GM18861 (cell line): ENCODE measurements at regions not wholly inside any gene's neighbourhood (a gene's known extent, or its start where the extent isn't known, plus 50 kb on each side); places are given as distances from the start of the nearest gene placed in this dataset.
"Not testable (repeated sequence)": the region's sequence is repeated elsewhere in the genome, so short reads cannot be mapped to it uniquely, and the experiment has no call there.

ENCODE experiments used
- ATAC-seq: cut with Tn5 transposase; IDR thresholded peaks from one replicate; pipeline ENCODE4 v1.9.1; 2021; ENCODE audit not compliant: unreplicated experiment

DNA sequence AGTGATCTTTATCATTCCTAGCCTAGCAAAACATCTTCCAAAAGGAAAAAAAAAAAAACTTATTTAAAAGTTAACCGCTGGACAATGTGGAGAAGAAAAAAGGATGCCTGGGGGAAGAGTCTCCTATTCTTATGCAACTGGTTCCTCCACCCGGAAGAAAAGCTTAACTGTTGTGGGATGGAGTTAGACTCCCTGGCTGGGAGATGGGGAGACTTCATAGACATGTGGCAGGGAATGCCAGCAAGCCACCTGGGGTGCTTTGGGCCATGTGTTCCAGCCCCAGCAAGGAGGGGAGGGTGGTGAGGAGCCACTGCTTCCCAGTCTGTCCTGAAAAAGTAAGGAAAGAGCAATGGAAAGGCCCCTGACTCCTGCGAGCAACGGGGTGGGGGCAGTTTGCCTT is 119.4 kb upstream of the SPIN4 start:
- no peak for ATAC-seq

DNA sequence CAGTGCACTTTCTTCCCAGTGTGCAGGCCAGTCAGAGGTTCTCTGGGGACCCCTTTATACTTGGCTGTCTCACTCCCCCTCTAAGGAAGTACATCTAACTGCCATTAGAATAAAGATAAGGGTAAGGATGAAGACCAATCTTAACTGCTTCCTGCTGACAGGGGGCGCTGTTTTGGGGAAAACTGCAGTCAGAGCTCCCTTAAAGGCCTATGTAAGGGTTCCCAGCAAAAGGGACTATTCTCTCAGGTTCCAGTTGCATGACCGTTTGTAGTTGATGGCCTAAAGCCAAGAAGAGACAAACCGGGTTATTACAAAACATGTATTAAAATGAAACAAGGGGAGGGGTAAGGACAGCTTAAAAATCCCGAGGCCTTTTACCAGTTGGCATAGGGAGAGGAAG is 115.6 kb upstream of the SPIN4 start:
- no peak for ATAC-seq

DNA sequence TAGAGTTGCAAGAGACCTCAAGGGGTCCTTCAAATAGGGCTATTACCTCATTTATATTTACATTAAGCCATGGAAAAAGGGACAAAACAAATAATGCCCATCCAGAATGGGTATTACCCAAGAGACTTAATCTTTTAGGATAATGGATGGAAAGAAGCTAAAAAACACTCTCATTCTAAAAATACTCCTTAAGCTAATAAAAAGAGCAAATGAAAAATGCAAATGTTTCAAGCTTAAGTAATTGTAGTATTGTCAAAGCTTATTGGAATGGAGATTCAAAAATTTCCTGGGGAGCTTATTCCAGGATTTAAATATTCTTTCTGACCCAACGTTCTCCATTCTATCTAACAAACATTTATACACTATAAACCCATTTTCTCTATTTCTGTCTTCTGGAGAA is 107.8 kb upstream of the SPIN4 start:
- ATAC-seq, result no peak

DNA sequence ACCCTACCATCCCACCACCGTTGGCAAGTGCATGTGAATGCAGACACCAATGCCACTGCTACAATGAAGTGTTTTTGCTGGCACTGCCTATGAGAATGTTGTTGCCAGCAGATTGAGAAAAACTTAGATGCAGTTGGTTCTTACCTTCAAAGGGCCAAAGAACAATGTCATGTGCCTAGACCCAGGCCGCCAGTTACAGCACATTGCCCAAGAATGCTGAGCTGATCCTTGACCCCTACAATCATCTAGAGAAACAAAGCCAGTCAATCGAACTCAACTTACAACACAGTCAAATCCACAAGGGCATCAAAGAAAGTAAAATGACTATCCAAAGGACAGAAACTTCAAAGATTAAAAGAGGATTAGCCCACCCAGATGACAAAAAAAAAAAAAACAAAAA is 102.4 kb upstream of the SPIN4 start:
- no peak for ATAC-seq

DNA sequence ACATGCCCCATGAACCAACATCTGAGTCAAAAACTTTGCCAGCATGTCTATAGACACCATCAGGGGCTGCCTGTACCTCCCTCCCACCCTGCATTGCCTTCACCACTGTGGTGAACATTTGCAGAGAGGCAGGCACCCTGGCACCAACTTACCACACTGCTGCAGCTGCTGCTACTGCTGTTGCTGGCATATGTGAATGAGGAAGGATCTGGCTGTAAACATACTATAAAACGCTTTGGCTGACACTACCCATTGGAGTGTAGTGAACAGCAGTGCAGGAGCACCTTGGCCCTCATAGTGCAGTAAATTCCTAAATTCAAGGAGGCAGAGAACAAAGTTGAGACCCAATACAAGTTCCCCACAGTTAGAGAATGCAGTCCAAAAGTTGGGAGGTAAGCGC is 90.6 kb upstream of the SPIN4 start:
- ATAC-seq, result no peak

DNA sequence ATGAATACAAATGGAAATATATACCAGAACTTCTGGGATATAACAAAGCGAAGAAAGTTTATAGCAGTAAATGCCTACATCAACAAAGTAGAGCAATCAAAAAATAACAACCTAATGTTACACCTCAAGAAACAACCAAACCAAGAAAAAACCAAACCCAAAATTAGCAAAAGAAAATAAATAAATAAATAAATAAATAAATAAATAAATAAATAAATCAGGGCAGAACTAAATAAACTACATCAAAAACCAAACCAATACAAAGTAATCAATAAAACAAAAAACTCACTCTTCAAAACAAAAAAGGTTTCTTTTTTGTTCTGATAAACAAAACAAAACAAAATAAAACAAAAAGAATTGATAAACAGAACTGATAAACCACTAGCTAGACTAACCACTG is 88.4 kb upstream of the SPIN4 start:
- no peak for ATAC-seq

DNA sequence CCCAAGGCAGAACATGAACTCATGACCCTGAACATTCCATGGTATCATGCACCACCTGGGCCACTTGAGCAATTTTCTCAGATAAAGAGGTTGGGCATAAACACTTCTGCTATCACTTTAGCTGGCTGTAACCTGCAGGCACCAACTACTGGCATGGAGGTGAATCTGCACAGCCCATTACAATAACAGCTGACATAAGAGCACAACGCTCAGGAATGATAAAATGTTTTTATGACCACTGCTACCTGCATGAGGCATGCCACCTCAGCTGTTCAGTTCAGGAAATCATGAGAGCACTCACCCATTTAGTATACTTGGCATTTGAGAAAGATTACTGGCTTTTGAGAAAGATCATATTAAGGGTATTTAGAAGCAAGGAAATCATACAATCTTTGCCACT is 85.7 kb upstream of the SPIN4 start:
- ATAC-seq, result no peak

DNA sequence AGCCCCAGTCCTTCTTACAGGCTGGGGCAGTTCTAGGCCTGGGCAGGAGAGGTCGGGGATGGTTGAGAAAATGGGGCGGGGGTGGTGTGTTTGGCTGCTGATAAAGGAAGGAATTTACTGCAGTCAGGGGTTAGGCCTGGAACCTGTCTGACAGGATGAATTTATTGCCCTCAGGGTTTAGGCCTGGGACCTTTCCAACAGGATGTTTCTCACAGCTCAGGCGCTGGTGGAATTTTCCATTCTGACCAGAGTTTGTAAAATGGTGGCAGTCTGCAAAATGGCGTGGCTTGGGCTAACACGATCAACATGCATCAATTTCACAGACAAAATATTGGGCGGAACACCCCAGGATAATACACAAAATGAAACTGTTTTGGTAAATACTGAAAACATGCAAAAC is 83.5 kb upstream of the SPIN4 start:
- ATAC-seq, result no peak

DNA sequence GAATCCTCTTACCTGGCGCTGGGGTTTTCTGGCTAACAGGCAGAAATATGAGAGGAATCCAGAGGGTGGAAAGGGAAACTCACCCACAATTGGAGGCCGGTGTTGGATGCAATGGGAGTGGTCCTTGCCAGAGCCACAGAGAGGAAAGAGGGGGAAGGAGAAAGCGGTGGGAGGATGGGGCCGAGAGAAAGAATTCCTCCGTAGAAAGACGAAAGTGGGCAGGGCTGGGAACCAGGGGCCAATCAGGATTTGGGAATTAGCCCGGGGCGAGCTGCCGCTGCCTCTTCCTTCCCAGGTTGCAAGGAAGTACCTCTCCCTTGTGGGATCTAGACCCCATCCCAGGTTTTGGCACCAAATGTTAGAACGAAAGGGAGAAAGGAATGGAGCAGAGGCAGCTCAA is 83.1 kb upstream of the SPIN4 start:
- no peak for ATAC-seq

DNA sequence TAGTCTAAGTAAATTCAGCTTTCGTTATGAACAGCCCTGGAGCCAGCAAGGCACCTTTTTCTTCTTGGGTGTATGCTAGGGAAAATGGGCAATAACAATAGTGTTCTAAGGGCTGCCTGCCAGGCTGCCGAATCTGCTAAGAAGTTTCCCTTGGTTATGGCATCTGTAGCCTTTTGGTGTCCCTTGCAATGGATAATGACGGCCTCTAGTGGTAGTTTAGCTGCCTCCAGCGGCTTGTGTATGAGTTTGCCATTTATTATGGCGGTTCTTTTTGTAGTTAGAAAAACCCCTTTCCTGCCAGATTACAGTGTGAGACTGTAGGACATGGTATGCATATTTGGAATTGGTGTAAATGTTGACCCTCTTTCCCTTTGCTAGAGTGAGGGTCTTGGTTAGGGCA is 78.9 kb upstream of the SPIN4 start:
- no peak for ATAC-seq

DNA sequence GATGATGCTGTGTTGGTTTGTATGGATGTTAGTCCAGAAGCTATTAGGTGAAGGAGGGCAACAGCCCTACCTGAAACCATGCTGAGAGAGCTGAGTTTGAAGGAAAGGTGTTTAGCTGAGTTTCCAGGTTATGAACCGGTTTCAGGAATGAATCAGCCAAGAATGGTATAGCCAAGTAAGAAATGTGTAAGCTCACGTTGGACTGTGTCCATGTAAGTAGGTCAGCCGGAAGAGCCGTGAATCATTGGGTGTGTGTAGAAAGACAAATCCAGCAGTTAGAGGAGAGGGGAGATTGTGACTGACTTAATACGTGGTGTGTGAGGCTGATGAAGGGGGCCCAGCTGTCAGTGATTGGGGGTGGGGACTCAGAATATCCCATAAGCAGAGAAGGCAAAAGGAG is 77.2 kb upstream of the SPIN4 start:
- ATAC-seq, result no peak

DNA sequence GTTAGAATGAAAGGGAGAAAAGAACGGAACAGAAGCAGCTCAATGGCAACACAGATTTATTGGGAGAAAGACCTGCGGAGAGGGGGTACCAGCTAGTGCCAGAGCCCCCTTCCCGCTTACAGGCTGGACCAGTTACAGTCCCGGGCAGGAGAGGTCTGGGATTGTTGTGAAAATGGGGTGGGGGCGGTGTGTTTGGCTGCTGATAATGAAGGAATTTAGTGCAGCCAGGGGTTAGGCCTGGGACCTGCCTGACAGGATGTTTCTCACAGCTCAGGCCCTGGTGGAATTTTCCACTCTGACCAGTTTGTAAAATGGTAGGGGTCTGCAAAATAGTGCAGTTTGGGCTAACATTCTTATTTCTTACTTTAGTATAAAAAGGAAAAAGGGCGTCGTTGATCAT is 75.4 kb upstream of the SPIN4 start:
- ATAC-seq, result no peak

DNA sequence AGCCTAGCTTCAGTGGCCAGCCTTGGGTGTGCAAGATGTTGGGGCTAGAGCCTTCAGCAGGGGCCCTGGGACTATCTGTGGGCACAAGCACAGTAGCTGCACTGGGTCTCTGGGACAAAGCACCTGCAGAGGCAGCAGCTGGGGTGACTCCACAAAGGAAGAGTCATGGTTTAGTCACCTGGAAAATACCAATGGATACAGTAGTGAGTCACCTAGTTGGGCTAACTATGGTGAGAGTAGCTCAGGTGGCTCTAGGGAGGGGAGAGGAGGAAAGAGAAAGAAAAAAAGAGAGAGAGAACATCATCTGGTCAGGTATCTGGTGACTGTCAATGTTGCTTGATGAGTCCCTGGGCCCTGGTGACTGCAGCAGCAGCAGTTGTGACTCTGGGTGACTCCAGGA is 72.9 kb upstream of the SPIN4 start:
- no peak for ATAC-seq

DNA sequence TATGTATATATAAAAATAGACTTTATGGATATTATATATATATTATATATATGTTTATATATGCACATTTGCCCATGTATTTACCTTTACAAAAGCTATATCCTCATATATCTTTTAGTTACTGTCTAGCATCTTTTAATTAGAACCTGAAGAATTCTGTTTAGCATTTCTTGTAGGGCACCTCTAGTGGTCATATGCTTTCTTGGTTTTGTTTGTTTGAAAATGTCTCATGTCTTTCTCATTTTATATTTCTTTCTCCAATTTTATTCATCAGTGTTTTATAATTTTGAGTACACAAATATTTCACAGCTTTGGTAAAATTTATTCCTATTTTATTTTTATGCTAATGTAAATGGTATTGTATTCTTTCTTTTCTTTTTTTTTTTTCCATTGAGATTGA is 70.3 kb upstream of the SPIN4 start:
- no peak for ATAC-seq

DNA sequence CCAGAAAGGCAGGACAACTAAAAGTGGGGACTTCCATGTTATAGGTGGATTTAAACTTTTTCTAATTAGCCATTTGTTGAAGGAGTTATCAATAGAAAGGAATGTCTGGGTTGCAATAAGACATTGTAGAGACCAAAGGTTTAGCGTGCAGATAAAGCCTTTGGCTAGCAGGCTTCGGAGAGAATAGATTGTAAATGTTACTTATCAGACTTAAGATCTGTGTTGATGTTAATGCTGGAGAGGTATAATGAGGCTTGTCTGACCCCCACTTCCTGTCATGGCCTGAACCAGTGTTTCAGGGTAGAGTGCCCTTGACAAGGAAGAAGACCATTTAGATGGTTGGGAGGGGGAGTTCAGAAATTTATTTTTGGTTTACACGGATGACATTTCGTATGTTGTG is 67.1 kb upstream of the SPIN4 start:
- no peak for ATAC-seq

DNA sequence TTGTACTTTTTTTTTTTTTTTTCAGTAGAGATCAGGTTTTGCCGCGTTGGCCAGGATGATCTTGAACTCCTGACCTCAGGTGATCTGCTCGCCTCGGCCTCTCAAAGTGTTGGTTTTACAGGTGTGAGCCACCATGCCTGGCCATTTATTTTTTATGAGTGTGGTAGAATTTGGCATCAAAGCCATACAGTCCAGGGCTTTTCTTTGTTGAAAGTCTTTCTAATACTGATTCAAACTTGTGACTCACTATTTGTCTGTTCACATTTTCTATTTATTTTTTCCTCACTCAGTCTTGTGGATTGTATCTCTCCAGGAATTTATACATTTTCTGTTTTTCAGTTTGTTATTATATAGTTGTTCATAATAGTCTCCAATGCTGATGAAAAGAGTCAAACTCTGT is 66.5 kb upstream of the SPIN4 start:
- no peak for ATAC-seq

DNA sequence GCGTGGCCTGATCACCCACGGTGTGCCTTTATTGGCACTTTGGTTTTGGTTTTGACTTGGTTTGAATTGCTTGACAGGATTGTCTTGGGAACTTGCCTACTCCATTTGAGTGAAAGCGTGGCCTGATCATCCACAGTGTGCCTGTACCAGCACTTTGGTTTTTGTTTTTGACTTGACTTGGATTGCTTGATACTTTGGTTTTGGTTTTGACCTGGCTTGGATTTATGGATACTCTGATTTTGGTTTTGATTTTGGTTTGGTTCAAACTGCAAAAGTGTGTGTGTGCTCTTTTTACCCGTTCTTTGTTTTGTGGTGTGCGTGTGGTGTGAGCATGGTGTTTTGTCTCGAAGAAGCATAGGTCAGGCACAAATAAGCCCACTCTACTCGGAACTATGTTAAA is 58.8 kb upstream of the SPIN4 start:
- not testable (repeated sequence) for ATAC-seq

DNA sequence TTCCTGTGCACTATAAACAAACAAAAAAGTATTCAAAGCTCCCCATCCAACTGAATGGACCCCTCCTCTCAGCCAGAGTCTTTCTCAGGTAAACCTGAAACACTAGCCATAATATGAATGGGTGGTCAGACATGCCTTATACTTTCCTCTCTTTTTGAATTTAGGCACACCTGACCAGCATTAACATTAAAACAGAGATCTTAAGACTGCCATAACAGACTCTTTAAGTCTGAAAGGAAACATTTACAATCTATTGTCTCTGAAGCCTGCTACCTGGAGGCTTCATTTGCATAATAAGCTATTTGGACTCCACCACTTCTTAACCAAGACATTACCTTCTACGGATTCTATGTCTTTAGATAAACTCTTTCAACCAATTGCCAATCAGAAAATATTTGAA is 56.9 kb upstream of the SPIN4 start:
- ATAC-seq, result no peak

DNA sequence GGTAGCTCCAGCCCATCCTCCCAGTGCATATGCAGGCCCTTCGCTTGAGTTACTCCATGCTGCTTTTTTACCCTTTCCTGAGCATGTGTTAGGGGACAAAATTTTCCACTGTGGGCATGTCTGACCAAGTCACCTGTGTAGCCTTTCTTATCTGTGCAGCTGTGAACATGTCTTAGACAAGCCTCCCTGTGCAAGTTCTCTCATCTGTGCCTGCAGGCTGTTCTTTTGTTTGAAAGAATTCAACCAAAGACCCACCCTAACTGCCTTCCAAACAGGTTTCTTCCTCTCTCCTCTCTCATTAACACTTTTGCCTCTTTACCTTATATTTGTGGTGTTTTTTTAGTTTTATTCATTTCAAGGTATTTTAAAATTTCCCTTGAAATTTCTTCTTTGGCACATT is 53.2 kb upstream of the SPIN4 start:
- ATAC-seq, result no peak

DNA sequence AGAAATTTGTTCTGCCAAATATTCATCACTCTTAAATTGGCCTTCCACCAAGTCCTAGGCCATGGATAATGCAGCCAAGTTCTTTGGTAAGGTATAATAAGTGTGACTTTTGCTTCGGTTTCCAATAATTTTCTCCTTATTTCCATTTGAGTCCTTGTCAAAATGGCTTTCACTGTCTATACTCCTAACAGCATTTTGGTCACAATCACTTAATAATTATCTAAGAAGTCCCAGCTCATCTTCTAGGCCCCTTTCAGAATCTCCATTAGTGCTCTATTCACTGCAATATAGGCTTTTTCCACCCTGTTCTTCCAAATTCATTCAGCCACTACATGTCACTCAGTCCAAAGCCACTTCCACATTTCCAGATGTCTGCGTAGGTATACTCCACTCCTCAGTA is 51.0 kb upstream of the SPIN4 start:
- no peak for ATAC-seq
